HG02642 (cell line): ENCODE measurements at regions not wholly inside any gene's neighbourhood (a gene's known extent, or its start where the extent isn't known, plus 50 kb on each side); places are given as distances from the start of the nearest gene placed in this dataset.

ENCODE experiments used
- ATAC-seq: cut with Tn5 transposase; IDR thresholded peaks from one replicate; pipeline ENCODE4 v1.9.1; 2021; ENCODE audit warnings: mild to moderate bottlenecking; ENCODE audit not compliant: unreplicated experiment, poor library complexity

DNA sequence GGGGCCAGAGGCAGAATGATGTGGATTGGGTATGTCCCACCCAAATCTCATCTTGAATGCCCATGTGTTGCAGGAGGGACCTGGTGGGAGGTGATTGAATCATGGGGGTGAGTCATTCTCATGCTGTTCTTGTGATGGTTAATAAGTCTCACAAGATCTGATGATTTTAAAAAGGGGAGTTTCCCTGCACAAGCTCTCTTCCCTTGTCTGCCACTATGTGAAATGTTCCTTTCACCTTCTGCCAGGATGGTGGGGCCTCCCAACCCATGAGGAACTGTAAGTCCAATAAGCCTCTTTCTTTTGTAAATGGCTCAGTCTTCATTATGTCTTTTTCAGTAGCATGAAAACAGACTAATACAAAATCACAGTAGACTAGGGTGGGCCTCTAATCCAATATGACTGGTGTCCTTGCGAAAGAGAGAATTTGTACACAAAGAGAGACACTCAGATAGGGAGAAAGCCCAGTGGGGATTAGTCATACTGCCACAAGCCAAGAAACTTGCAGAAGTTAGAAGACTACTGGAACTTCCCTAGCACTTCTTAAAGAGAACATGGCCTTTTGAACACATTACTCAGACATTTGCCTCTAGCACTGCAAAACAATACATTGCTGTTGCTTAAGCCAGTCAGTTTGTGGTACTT is 68.4 kb downstream of the ANXA1 start:
- ATAC-seq: peak; percentile 90

DNA sequence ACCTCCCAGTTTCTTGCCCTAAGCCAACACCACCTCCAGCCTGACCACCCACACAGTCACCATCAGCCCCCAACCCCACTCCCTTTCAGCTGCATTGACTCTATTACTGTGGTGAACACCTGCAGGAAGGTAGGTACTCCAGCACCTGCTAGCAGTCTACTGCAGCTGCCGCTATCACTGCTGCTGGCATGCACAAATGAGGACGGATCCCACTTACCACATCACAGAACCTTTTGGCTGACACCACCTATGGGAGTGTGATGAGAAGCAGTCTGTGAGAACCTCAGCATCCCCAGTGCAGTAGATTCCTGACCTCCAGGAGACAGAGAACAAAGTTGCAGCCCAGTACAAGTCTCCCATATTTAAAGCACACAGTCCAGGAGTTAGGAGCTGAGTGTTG is 71.9 kb downstream of the ANXA1 start:
- ATAC-seq: no peak

DNA sequence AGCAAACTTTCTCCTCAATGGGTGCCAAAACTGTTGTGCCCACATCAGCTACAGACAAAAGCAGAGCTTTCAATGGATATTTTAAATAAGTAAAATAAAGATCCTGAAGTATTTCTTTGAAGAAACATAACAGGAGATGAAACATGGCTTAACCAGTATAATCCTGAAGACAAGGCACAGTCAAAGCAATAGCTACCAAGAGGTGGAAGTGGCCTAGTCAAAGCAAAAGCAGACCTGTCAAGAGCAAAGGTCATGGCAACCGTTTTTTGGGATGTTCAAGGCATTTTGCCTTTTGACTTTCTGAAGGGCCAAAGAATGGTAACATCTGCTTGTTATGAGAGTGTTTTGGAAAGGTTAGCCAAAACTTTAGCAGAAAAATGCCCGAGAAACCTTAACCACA is 77.9 kb downstream of the ANXA1 start:
- ATAC-seq: no peak

DNA sequence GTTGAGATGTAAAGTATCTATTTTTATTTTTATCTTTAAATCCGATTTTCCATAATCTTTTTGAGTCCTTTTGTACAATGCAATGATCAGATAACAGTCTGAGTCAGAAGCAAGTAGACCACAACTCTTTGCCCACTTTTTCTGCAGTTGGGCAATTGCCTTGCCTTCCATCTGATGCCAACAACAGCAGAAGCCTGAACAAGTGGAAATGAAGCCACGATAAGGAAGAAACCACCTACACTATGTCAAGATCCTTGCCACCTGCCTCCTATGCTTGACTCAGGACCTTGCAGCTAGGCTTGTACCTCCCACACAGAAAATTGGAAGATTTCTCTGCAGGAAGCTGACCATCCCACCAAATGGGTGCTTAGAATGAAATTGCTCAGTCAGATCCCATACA is 78.6 kb downstream of the ANXA1 start:
- no peak for ATAC-seq

DNA sequence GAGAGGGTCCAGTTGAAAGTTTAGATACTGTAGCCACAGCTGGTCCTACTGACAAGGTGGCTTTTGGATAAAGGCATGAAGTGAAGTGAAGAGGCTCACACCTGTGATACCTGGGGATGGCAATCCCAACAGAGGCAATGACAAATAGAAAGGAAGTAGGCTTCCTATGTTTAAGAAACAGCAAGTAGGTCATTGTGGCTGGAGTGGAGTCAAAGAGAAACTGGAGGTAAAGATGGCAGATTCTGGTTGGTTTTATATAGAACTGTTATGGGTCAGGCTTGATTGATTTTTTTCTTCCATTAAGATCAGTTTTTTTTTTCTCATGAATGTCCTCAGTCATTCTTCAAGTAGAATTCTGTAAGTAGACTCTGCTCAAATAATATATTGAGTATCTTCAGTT is 79.5 kb downstream of the ANXA1 start:
- ATAC-seq: no peak

DNA sequence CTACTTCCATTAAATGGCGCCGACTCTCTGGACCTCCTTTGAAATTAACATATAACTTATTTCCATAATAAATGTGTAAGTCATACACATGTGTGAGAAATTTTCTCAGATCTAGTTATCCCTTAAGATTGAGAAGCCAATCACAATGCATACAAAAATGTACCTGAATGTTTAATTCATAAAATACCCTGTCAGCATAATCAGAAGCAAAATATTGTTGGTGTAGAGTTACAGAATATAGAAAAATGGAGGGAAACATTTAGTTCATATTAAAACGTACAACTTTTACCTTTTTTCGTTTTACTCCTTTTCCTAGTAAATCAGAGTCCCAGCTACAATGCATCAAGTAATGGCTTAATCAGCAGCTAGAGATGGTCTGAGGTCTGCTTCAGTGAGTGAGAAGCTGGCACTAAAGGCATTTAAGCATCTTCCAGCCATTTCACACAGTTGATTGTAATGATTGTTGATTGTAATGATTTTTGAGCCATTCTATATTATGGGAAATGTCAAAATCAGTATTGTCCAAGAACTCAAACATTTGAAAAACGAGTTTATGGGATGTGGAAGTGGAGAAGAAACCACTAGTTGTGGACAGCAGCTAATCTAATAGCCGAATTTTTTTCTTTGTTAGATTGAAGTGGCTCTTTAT is 81.8 kb downstream of the ANXA1 start:
- no peak for ATAC-seq

DNA sequence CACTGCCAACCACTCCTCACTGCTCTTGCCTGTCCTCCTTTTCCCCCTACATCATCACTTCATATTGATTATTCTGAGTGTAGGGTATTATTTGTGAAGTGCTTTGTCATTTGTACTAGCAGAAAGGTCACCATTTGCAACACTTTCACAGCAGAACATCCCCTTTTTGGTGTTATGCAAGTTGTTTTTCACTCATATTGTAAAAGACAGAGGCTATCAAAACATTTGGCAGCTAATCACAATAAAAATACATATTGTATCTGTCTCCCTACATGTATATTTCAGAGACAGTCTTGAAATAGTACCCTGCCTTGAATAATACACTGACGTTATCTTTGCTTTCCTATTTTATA is 82.3 kb downstream of the ANXA1 start:
- no peak for ATAC-seq

DNA sequence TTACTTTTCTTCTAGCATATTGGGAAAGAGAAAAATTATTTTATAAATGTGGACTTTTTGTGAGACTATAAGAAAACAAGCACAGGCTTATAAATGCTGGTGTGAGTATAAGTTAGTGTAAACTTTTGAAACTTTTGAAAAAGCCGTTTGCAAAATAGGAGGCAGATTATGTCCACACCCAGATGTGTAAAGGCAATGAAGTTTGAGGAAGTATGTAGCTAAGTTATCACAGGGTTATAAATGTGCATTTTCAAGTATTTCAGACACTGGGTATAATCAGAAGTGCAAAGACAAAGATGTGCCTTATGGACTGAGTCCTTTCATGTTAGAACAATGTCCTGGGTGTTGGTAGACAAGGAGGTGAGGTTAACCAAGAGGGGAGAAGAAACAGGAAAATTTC is 85.5 kb downstream of the ANXA1 start:
- no peak for ATAC-seq

DNA sequence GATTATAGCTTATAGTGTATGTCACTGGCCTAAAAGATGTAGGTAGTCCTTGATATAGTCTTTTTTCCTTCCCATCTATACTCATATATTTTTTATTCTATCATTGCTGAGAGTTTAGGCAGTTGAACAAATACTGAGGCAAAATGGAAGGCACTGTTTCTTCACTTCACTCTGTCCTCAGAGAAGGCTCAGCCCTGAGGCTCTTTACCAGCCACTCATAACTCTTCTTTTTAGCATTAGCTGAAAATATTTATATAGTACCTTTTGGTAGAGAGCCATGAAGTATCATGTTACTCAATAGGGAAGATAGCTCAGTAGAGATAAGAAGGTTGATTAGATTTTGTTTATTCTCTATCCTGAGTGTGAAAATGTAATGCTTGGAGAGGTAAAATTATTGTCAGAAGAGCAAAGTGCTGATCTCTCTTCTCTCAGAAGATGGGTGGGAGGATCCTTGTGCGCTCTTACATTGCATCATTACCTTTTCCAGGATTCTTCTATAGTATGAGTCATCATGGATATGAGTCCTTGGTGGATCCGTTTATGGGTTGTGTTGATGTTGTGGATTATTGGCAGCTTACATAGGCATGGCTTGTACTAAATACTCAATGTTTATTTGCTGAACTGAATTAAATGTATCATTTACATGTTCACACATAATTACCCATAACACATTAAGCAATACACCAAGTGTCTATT is 88.1 kb downstream of the ANXA1 start:
- ATAC-seq: no peak

DNA sequence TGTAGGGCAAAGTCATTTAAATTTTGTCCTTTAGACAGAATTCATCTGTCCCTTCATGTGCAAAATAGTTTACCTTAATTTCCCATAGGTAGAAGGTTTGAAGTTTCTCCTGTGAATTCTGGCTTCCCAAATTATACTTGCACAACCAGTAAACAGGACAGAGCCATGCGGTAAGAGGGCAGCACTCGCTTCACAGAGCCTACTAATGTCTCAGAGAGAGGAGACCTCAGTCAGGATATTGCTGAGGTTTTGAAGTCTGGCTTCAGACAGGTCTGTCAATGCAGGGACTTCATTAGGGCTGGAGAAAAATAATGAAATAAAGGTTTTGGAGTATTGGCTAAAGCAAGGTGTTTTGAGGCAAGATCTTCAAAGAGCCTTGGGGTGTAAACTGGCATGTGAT is 91.4 kb downstream of the ANXA1 start:
- ATAC-seq: no peak

DNA sequence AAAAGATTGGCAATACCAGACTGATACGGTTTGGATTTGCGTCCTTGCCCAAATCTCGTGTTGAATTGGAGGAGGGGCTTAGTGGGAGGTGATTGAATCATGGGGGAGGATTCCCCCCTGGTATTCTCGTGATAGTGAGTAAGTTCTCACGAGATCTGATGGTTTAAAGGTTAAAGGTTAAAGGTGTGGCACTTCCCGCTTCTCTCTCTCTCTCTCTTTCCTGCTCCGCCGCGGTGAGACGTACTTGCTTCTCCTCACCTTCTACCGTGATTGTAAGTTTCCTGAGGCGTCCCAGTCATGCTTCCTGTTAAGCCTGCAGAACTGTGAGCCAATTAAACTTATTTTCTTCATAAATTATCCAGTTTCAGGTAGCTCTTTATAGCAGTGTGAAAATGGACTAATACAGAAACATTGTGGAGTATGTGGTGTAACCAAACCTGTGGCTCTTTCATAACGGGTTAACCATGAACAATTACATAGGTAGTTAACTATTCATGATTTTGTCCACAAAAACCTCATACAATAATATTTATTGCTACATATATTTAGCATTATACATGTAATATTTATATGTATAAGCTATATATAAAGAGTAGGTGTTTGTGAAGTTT is 107.5 kb downstream of the ANXA1 start:
- no peak for ATAC-seq

DNA sequence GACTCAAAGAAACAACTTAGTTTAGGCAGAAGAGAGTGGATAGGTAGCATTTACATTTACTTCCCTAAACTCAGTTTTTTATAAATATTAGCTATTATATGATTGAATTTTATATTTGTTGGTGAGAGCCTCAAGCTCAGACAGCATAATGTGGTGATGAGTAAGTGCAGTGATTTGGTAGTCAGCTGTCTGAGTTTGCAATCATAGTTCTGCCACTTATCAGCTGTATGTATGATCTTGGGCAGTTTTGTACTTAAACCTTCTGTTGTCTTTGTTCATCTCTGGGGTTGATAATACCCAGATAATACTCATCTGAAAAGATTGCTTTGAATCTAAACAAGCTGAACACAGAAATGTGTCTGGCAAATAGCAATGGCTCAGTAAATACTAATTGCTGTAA is 108.8 kb downstream of the ANXA1 start:
- ATAC-seq: no peak

DNA sequence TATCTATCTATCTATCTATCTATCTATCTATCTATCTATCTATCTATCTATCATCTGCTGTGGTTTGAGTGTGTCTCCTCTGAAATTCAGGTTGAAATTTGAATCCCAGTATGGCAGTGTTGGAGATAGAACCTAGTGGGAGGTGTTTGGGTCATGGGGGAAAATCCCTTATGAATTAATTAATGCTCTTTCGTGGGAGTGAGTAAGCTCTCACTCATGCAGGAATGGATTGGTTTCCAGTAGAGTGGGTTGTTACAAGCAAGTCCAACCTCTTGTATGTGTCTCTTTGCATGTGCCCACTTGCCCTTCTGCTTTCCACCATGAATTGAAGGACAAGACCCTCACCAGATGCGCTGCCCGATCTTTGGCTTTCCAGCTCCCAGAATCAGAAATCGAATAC is 113.0 kb downstream of the ANXA1 start:
- no peak for ATAC-seq

DNA sequence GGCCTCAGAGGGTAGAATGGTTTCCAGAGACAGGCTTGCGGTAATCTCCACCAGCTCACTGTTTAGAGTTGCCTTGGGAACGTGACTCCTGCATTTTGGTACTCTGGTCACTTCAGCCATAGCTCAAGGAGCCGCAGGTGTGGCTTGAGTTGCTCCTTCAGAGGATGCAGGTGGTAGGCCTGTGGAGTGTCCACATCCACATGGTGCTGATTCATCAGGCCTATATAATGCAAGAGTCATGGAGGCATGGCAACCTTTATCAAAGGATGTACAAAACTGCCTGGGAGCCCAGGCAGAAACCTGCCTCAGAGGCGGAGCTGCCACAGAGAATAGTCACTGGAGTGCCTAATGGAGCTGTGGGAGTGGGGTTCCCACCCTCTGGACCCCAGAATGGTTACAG is 114.2 kb downstream of the ANXA1 start:
- no peak for ATAC-seq

DNA sequence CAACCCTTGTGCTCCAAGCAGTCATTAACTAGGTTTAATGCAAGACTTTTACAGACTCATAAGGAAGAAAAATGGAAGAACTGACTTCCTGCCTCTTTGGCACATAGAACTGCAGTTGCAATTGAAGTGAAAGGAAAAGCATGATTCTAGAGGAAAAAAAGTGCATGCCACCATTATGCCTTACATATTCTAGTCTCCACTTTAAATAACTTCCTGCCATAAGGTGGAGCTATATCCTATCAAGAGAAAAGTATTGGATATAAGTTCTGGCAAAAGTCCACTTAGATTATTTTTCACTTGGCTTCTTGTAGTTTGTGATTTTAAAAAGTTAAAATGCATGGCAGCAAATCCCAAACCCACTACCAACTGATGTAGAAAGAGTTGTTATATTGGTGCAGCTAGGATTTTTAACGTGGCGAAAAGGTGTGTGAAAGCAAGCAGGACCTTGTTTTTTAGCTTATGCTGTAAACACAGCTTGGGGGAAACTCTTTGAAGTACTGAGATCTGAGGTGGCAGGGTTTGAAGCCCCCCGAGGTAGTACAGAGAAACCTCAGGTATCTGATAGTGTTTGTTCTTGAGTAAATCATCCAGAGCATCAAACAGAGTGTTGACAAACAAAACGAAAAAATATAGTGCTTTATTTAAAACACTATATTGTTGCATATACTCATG is 117.9 kb downstream of the ANXA1 start:
- no peak for ATAC-seq

DNA sequence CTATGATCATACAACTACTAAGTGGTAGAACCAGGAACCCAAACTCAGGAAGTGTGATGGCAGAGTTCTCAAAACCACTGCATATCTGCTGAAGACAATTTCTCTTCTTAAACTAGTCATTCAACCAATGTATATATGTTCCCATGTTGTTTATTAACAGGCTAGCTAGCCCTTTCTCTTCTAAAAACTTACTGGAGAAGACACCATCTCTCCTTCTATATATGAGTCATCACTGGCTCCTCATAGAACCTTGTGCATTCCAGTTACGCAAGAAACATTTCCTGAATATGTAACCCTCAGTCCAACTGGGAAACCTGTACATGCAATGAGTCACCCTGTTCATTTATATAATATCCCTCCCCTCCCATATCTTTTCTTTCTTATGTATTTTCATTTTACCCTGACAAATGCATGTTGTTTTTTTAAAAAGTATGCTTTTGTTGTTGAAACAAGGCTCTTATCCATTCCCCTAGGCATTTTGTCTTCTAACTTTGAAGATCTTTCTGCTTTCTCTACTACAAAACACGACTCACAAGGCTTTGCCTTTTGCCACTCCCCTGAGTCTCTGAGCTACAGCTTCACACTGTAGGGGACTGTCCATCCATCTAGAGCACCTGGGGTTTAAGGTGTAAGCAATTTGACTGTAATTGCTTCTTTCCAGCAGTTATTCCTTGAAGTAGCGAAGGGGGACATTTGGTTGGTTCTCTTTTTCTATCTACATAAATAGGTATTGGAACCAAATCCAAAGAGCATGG is 119.5 kb downstream of the ANXA1 start:
- ATAC-seq: peak; percentile 60

DNA sequence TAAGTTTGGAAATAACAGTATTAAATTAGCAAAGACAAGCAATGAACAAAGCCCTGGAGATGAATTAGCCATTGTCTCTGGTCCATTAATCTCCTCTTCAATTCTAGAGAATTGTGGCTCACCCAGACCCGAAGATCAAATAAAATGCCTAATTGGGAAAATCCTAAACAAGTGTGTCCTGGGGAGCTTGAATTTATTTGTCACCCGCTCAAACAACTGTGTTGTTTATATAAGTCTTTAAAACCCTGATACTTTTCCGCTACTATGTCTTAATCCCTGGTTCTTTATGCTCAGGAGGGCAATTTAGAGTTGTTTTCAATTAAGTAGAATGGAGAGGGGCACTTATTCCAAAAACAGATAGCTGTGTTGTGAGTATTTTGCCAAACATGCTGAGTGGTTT is 128.4 kb downstream of the ANXA1 start:
- no peak for ATAC-seq

DNA sequence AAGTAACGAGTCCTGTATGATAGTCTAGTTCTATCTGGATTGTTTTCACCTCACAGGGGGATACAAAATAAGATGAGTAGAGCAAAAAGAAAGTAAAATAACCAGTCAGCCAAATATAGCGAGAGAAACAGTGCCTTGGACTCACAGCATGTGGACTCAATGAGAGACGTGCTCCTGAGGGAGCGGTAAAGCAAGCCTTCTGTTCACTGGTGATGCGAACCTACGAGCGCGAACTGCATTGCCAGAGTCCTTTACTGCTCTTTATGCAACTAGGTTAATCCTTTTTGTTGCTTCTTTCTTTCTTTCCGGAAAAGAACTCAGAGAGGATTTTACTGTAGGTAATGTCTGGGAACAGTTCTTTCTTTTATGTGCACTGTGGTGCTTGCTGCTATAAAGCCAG is 132.7 kb downstream of the ANXA1 start:
- no peak for ATAC-seq

DNA sequence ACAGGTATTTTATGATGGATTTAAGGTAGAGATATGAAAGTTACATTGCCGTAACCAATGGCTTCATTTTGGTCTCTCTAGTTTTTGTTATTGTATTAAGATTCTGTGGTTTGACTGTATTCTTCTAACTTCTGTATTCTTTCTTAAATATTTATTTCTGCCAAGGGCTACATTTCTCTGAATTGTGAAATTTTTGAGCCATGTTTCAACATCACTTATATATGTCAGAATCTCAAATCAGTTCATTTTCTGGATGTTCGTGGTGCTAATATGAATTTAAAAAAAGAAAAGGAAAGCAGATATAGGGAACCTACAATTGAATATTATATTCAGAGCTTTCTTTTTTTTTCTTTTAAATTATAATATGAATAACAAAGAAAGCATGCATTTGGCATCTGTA is 142.7 kb downstream of the ANXA1 start:
- ATAC-seq: no peak

DNA sequence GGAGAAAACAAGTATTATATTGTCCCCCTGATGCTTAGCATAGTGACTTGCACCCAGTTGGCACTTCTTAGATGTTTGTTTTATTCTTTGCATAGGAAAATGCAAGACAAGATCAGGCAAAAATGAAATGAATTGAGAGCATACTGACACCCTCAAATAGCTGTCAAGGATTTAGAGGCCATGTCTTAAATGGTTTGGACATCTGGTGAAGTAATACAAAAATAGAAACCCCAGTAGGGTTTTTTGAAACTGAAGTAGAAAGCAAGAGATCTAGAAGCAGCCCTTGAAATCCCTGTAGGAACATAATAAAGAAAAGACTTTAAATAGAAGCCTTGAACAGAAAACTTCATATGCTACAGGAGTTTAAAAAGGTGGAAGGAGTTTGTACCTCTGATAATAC is 174.3 kb downstream of the ANXA1 start:
- no peak for ATAC-seq
